ENCODE measurements at regions not wholly inside any gene's neighbourhood (a gene's known extent, or its start where the extent isn't known, plus 50 kb on each side); places are given as distances from the start of the nearest gene placed in this dataset.

GRCh38 chr16:64240586-64240985 lies 881.3 kb downstream of the CDH11 start:
- no peaks in the 10 kb centered on the region for H3K9me3 ChIP-seq (ENCODE audit: low read length)
- H2AFZ ChIP-seq (ENCODE audit: low read length), result no peak overlapping the region

GRCh38 chr16:64238571-64238970 lies 883.3 kb downstream of the CDH11 start:
- no peak overlapping the region for H3K9ac ChIP-seq (ENCODE audit: low read length)
- H3K79me2 ChIP-seq (ENCODE audit: low read length), result no peaks in the 10 kb centered on the region
- H3K9me2 ChIP-seq (replicated peaks; ENCODE audit: insufficient read depth, low read length), result no peaks in the 10 kb centered on the region

More at GRCh38 chr16:64240586-64240985, 881.3 kb downstream of the CDH11 start:
- H3K9me2 ChIP-seq (replicated peaks; ENCODE audit: insufficient read depth, low read length), result no peaks in the 10 kb centered on the region
- H4K20me1 ChIP-seq (ENCODE audit: insufficient read depth, low read depth, low read length), result no peaks in the 10 kb centered on the region
- H3K36me3 ChIP-seq (ENCODE audit: insufficient read depth, low read length), result no peaks in the 10 kb centered on the region
- DNase-seq, result no peak
- H3K4me3 ChIP-seq (ENCODE audit: low read length), result no peak overlapping the region
- H3K27ac ChIP-seq (ENCODE audit: low read length), result no peak overlapping the region
- H3K4me1 ChIP-seq (ENCODE audit: low read length), result peaks cover 25% of the 10 kb centered on the region
- no peaks in the 10 kb centered on the region for H3K79me2 ChIP-seq (ENCODE audit: low read length)
- no peak overlapping the region for H3K9ac ChIP-seq (ENCODE audit: low read length)
- no peak overlapping the region for H3K4me2 ChIP-seq (ENCODE audit: low read depth, low read length, poor library complexity, severe bottlenecking)
- no peaks in the 10 kb centered on the region for H3K27me3 ChIP-seq (ENCODE audit: low read length)

GRCh38 chr16:64236316-64236715 lies 885.5 kb downstream of the CDH11 start:
- no peak overlapping the region for H2AFZ ChIP-seq (ENCODE audit: low read length)

More at GRCh38 chr16:64238571-64238970, 883.3 kb downstream of the CDH11 start:
- H3K4me2 ChIP-seq (ENCODE audit: low read depth, low read length, poor library complexity, severe bottlenecking), result no peak overlapping the region
- no peaks in the 10 kb centered on the region for H3K9me3 ChIP-seq (ENCODE audit: low read length)
- H3K27me3 ChIP-seq (ENCODE audit: low read length), result no peaks in the 10 kb centered on the region
- H3K36me3 ChIP-seq (ENCODE audit: insufficient read depth, low read length), result no peaks in the 10 kb centered on the region
- H3K4me1 ChIP-seq (ENCODE audit: low read length), result peaks cover 41% of the 10 kb centered on the region
- H4K20me1 ChIP-seq (ENCODE audit: insufficient read depth, low read depth, low read length), result no peaks in the 10 kb centered on the region
- no peak overlapping the region for H3K4me3 ChIP-seq (ENCODE audit: low read length)
- no peak overlapping the region for H3K27ac ChIP-seq (ENCODE audit: low read length)
- no peak overlapping the region for H2AFZ ChIP-seq (ENCODE audit: low read length)
- DNase-seq, result no peak

GRCh38 chr16:64234200-64234599 lies 887.7 kb downstream of the CDH11 start:
- peaks cover 51% of the 10 kb centered on the region for H3K4me1 ChIP-seq (ENCODE audit: low read length)
- H3K4me3 ChIP-seq (ENCODE audit: low read length), result no peak overlapping the region
- H3K27ac ChIP-seq (ENCODE audit: low read length), result no peak overlapping the region

More at GRCh38 chr16:64236316-64236715, 885.5 kb downstream of the CDH11 start:
- no peak for DNase-seq
- H3K4me2 ChIP-seq (ENCODE audit: low read depth, low read length, poor library complexity, severe bottlenecking), result no peak overlapping the region
- H3K79me2 ChIP-seq (ENCODE audit: low read length), result no peaks in the 10 kb centered on the region
- no peaks in the 10 kb centered on the region for H3K36me3 ChIP-seq (ENCODE audit: insufficient read depth, low read length)
- H4K20me1 ChIP-seq (ENCODE audit: insufficient read depth, low read depth, low read length), result no peaks in the 10 kb centered on the region
- H3K9ac ChIP-seq (ENCODE audit: low read length), result no peak overlapping the region
- no peaks in the 10 kb centered on the region for H3K27me3 ChIP-seq (ENCODE audit: low read length)
- no peak overlapping the region for H3K27ac ChIP-seq (ENCODE audit: low read length)
- no peaks in the 10 kb centered on the region for H3K9me3 ChIP-seq (ENCODE audit: low read length)
- no peaks in the 10 kb centered on the region for H3K9me2 ChIP-seq (replicated peaks; ENCODE audit: insufficient read depth, low read length)
- peaks cover 54% of the 10 kb centered on the region for H3K4me1 ChIP-seq (ENCODE audit: low read length)
- no peak overlapping the region for H3K4me3 ChIP-seq (ENCODE audit: low read length)

GRCh38 chr16:64225696-64226095 lies 896.2 kb downstream of the CDH11 start:
- Histone ChIP-seq H3K27me3 (ENCODE audit: low read length) (no peaks in the 10 kb centered on the region), H3K4me1 (ENCODE audit: low read length) (peaks cover 73% of the 10 kb centered on the region), H3K27ac (ENCODE audit: low read length) (peak overlapping the region; percentile 96), H3K9ac (ENCODE audit: low read length) (peak overlapping the region; percentile 4; the same call in 1 of the 2 replicates), H2AFZ (ENCODE audit: low read length) (0 out of 2 replicates have a peak overlapping the region, but pooled peaks have one; percentile 6), H3K79me2 (ENCODE audit: low read length) (no peaks in the 10 kb centered on the region), H3K4me3 (ENCODE audit: low read length) (peak overlapping the region; percentile 17; the same call in 1 of the 2 replicates), H3K9me2 (replicated peaks; ENCODE audit: insufficient read depth, low read length) (no peaks in the 10 kb centered on the region), H3K4me2 (ENCODE audit: low read depth, low read length, poor library complexity, severe bottlenecking) (peak overlapping the region; percentile 34), H3K9me3 (ENCODE audit: low read length) (no peaks in the 10 kb centered on the region; the same call in 1 of the 2 replicates), H3K36me3 (ENCODE audit: insufficient read depth, low read length) (peaks cover 5% of the 10 kb centered on the region; the same call in 1 of the 2 replicates), H4K20me1 (ENCODE audit: insufficient read depth, low read depth, low read length) (no peaks in the 10 kb centered on the region)
- DNase-seq, result peak; percentile 88

More at GRCh38 chr16:64234200-64234599, 887.7 kb downstream of the CDH11 start:
- H2AFZ ChIP-seq (ENCODE audit: low read length), result no peak overlapping the region
- no peaks in the 10 kb centered on the region; the same call in 1 of the 2 replicates for H3K9me3 ChIP-seq (ENCODE audit: low read length)
- no peak for DNase-seq
- no peak overlapping the region for H3K4me2 ChIP-seq (ENCODE audit: low read depth, low read length, poor library complexity, severe bottlenecking)
- no peak overlapping the region for H3K9ac ChIP-seq (ENCODE audit: low read length)
- H3K27me3 ChIP-seq (ENCODE audit: low read length), result no peaks in the 10 kb centered on the region
- H4K20me1 ChIP-seq (ENCODE audit: insufficient read depth, low read depth, low read length), result no peaks in the 10 kb centered on the region
- H3K79me2 ChIP-seq (ENCODE audit: low read length), result no peaks in the 10 kb centered on the region
- no peaks in the 10 kb centered on the region for H3K9me2 ChIP-seq (replicated peaks; ENCODE audit: insufficient read depth, low read length)
- peaks cover 3% of the 10 kb centered on the region; the same call in 1 of the 2 replicates for H3K36me3 ChIP-seq (ENCODE audit: insufficient read depth, low read length)

- H3K27ac ChIP-seq (ENCODE audit: low read length), result peak overlapping the region; percentile 96
- H3K9me3 ChIP-seq (ENCODE audit: low read length), result no peaks in the 10 kb centered on the region; the same call in 1 of the 2 replicates
- H3K36me3 ChIP-seq (ENCODE audit: insufficient read depth, low read length), result 0 out of 2 replicates have a peak, but pooled peaks cover 5% of the 10 kb centered on the region
- H3K27me3 ChIP-seq (ENCODE audit: low read length), result no peaks in the 10 kb centered on the region
- peak; percentile 49 for DNase-seq
- H3K9me2 ChIP-seq (replicated peaks; ENCODE audit: insufficient read depth, low read length), result no peaks in the 10 kb centered on the region
- H3K4me1 ChIP-seq (ENCODE audit: low read length), result peaks cover 79% of the 10 kb centered on the region
- peak overlapping the region; percentile 17; the same call in 1 of the 2 replicates for H3K4me3 ChIP-seq (ENCODE audit: low read length)
- peak overlapping the region; percentile 21 for H3K4me2 ChIP-seq (ENCODE audit: low read depth, low read length, poor library complexity, severe bottlenecking)
- H4K20me1 ChIP-seq (ENCODE audit: insufficient read depth, low read depth, low read length), result no peaks in the 10 kb centered on the region
- H3K79me2 ChIP-seq (ENCODE audit: low read length), result no peaks in the 10 kb centered on the region
- H3K9ac ChIP-seq (ENCODE audit: low read length), result peak overlapping the region; percentile 34
- no peak overlapping the region for H2AFZ ChIP-seq (ENCODE audit: low read length)
Measured at GRCh38 chr16:64225036-64225435, 896.8 kb downstream of the CDH11 start.

- Histone ChIP-seq H2AFZ (ENCODE audit: low read length) (peak overlapping the region; percentile 46; the same call in 1 of the 2 replicates), H3K9me2 (replicated peaks; ENCODE audit: insufficient read depth, low read length) (no peaks in the 10 kb centered on the region), H3K27ac (ENCODE audit: low read length) (peak overlapping the region; percentile 96), H3K4me2 (ENCODE audit: low read depth, low read length, poor library complexity, severe bottlenecking) (peak overlapping the region; percentile 63), H3K9ac (ENCODE audit: low read length) (peak overlapping the region; percentile 70), H3K4me1 (ENCODE audit: low read length) (peaks cover 93% of the 10 kb centered on the region), H3K79me2 (ENCODE audit: low read length) (no peaks in the 10 kb centered on the region), H4K20me1 (ENCODE audit: insufficient read depth, low read depth, low read length) (no peaks in the 10 kb centered on the region), H3K4me3 (ENCODE audit: low read length) (peak overlapping the region; percentile 31; the same call in 1 of the 2 replicates), H3K9me3 (ENCODE audit: low read length) (no peaks in the 10 kb centered on the region), H3K27me3 (ENCODE audit: low read length) (no peaks in the 10 kb centered on the region), H3K36me3 (ENCODE audit: insufficient read depth, low read length) (no peaks in the 10 kb centered on the region)
- DNase-seq, result peak; percentile 68
Measured at GRCh38 chr16:64217789-64218535, 903.9 kb downstream of the CDH11 start.

- H3K79me2 ChIP-seq (ENCODE audit: low read length), result no peaks in the 10 kb centered on the region
Measured at GRCh38 chr16:64215730-64216129, 906.1 kb downstream of the CDH11 start.

More at GRCh38 chr16:64215730-64216129, 906.1 kb downstream of the CDH11 start:
- Histone ChIP-seq H3K4me2 (ENCODE audit: low read depth, low read length, poor library complexity, severe bottlenecking) (peak overlapping the region; percentile 63), H3K9ac (ENCODE audit: low read length) (peak overlapping the region; percentile 70), H2AFZ (ENCODE audit: low read length) (peak overlapping the region; percentile 8; the same call in 1 of the 2 replicates), H3K36me3 (ENCODE audit: insufficient read depth, low read length) (no peaks in the 10 kb centered on the region), H3K4me3 (ENCODE audit: low read length) (peak overlapping the region; percentile 31), H3K27ac (ENCODE audit: low read length) (peak overlapping the region; percentile 96), H3K27me3 (ENCODE audit: low read length) (no peaks in the 10 kb centered on the region), H4K20me1 (ENCODE audit: insufficient read depth, low read depth, low read length) (no peaks in the 10 kb centered on the region), H3K4me1 (ENCODE audit: low read length) (peaks cover 88% of the 10 kb centered on the region), H3K9me2 (replicated peaks; ENCODE audit: insufficient read depth, low read length) (no peaks in the 10 kb centered on the region), H3K9me3 (ENCODE audit: low read length) (no peaks in the 10 kb centered on the region)
- DNase-seq, result peak; percentile 72

All from Karpas-422 (cell line).